ENCODE measurements at regions not wholly inside any gene's neighbourhood (a gene's known extent, or its start where the extent isn't known, plus 50 kb on each side); places are given as distances from the start of the nearest gene placed in this dataset.

GRCh38 chr3:187983484-187984124 lies 170.4 kb upstream of the LPP start:
- H3K4me1 ChIP-seq (ENCODE audit: insufficient read depth, insufficient read length) = no peaks in the 10 kb centered on the region
- no peaks in the 10 kb centered on the region for H3K27me3 ChIP-seq (ENCODE audit: insufficient read depth, insufficient read length)
- no peak overlapping the region for H3K4me3 ChIP-seq (ENCODE audit: insufficient read length, low read depth)
- no peak for DNase-seq (ENCODE audit: low read depth, low spot score)
- no peak overlapping the region for H3K9ac ChIP-seq (ENCODE audit: insufficient read length, low read depth)
- H3K36me3 ChIP-seq (ENCODE audit: insufficient read depth, insufficient read length, low read length) = no peaks in the 10 kb centered on the region
- no peaks in the 10 kb centered on the region for H3K9me3 ChIP-seq (ENCODE audit: insufficient read depth, low read length)
- TF ChIP-seq ZNF274 (IDR thresholded peaks at IDR 0.05; ENCODE audit: low read depth, low read length) (no peak), YY1 (IDR thresholded peaks at IDR 0.05; ENCODE audit: insufficient read depth, insufficient read length) (no peak), SUZ12 (IDR thresholded peaks at IDR 0.05; ENCODE audit: extremely low read depth, insufficient read depth, insufficient read length) (no peak)

- no peaks in the 10 kb centered on the region for H3K4me1 ChIP-seq (ENCODE audit: insufficient read depth, insufficient read length)
- no peaks in the 10 kb centered on the region for H3K36me3 ChIP-seq (ENCODE audit: insufficient read depth, insufficient read length, low read length)
- no peak overlapping the region for H3K4me3 ChIP-seq (ENCODE audit: insufficient read length, low read depth)
- no peak for DNase-seq (ENCODE audit: low read depth, low spot score)
- no peak for TF ChIP-seq ZNF274 (IDR thresholded peaks at IDR 0.05; ENCODE audit: low read depth, low read length)
- TF ChIP-seq YY1 (IDR thresholded peaks at IDR 0.05; ENCODE audit: insufficient read depth, insufficient read length) = no peak
- TF ChIP-seq SUZ12 (IDR thresholded peaks at IDR 0.05; ENCODE audit: extremely low read depth, insufficient read depth, insufficient read length) = no peak
- H3K9ac ChIP-seq (ENCODE audit: insufficient read length, low read depth) = no peak overlapping the region
- no peaks in the 10 kb centered on the region for H3K9me3 ChIP-seq (ENCODE audit: insufficient read depth, low read length)
- no peaks in the 10 kb centered on the region for H3K27me3 ChIP-seq (ENCODE audit: insufficient read depth, insufficient read length)
These were observed 168.3 kb upstream of the LPP start for GRCh38 chr3:187985647-187986046.

GRCh38 chr3:187986514-187986934 lies 167.4 kb upstream of the LPP start:
- Histone ChIP-seq H3K9me3 (ENCODE audit: insufficient read depth, low read length) (no peaks in the 10 kb centered on the region), H3K27me3 (ENCODE audit: insufficient read depth, insufficient read length) (no peaks in the 10 kb centered on the region), H3K9ac (ENCODE audit: insufficient read length, low read depth) (no peak overlapping the region), H3K4me1 (ENCODE audit: insufficient read depth, insufficient read length) (no peaks in the 10 kb centered on the region), H3K4me3 (ENCODE audit: insufficient read length, low read depth) (no peak overlapping the region), H3K36me3 (ENCODE audit: insufficient read depth, insufficient read length, low read length) (no peaks in the 10 kb centered on the region)
- TF ChIP-seq SUZ12 (IDR thresholded peaks at IDR 0.05; ENCODE audit: extremely low read depth, insufficient read depth, insufficient read length) (no peak), YY1 (IDR thresholded peaks at IDR 0.05; ENCODE audit: insufficient read depth, insufficient read length) (no peak), ZNF274 (IDR thresholded peaks at IDR 0.05; ENCODE audit: low read depth, low read length) (no peak)
- DNase-seq (ENCODE audit: low read depth, low spot score) = no peak

- H3K4me1 ChIP-seq (ENCODE audit: insufficient read depth, insufficient read length) = no peaks in the 10 kb centered on the region
- no peak for DNase-seq (ENCODE audit: low read depth, low spot score)
- no peak overlapping the region for H3K4me3 ChIP-seq (ENCODE audit: insufficient read length, low read depth)
- H3K9me3 ChIP-seq (ENCODE audit: insufficient read depth, low read length) = no peaks in the 10 kb centered on the region
- no peak overlapping the region for H3K9ac ChIP-seq (ENCODE audit: insufficient read length, low read depth)
- no peaks in the 10 kb centered on the region for H3K36me3 ChIP-seq (ENCODE audit: insufficient read depth, insufficient read length, low read length)
- no peaks in the 10 kb centered on the region for H3K27me3 ChIP-seq (ENCODE audit: insufficient read depth, insufficient read length)
- TF ChIP-seq ZNF274 (IDR thresholded peaks at IDR 0.05; ENCODE audit: low read depth, low read length) (no peak), YY1 (IDR thresholded peaks at IDR 0.05; ENCODE audit: insufficient read depth, insufficient read length) (no peak), SUZ12 (IDR thresholded peaks at IDR 0.05; ENCODE audit: extremely low read depth, insufficient read depth, insufficient read length) (no peak)
These were observed 166.8 kb upstream of the LPP start for GRCh38 chr3:187987187-187987586.

GRCh38 chr3:187987924-187988323 lies 166.0 kb upstream of the LPP start:
- DNase-seq (ENCODE audit: low read depth, low spot score) = no peak
- Histone ChIP-seq H3K27me3 (ENCODE audit: insufficient read depth, insufficient read length) (no peaks in the 10 kb centered on the region), H3K9me3 (ENCODE audit: insufficient read depth, low read length) (no peaks in the 10 kb centered on the region), H3K9ac (ENCODE audit: insufficient read length, low read depth) (no peak overlapping the region), H3K4me3 (ENCODE audit: insufficient read length, low read depth) (no peak overlapping the region), H3K36me3 (ENCODE audit: insufficient read depth, insufficient read length, low read length) (no peaks in the 10 kb centered on the region), H3K4me1 (ENCODE audit: insufficient read depth, insufficient read length) (no peaks in the 10 kb centered on the region)
- TF ChIP-seq YY1 (IDR thresholded peaks at IDR 0.05; ENCODE audit: insufficient read depth, insufficient read length) (no peak), SUZ12 (IDR thresholded peaks at IDR 0.05; ENCODE audit: extremely low read depth, insufficient read depth, insufficient read length) (no peak), ZNF274 (IDR thresholded peaks at IDR 0.05; ENCODE audit: low read depth, low read length) (no peak)

- Histone ChIP-seq H3K36me3 (ENCODE audit: insufficient read depth, insufficient read length, low read length) (no peaks in the 10 kb centered on the region), H3K9me3 (ENCODE audit: insufficient read depth, low read length) (no peaks in the 10 kb centered on the region), H3K27me3 (ENCODE audit: insufficient read depth, insufficient read length) (no peaks in the 10 kb centered on the region), H3K4me3 (ENCODE audit: insufficient read length, low read depth) (peak overlapping the region; percentile 0), H3K9ac (ENCODE audit: insufficient read length, low read depth) (no peak overlapping the region), H3K4me1 (ENCODE audit: insufficient read depth, insufficient read length) (no peaks in the 10 kb centered on the region)
- peak; percentile 90 for DNase-seq (ENCODE audit: low read depth, low spot score)
- TF ChIP-seq YY1 (IDR thresholded peaks at IDR 0.05; ENCODE audit: insufficient read depth, insufficient read length) (no peak), ZNF274 (IDR thresholded peaks at IDR 0.05; ENCODE audit: low read depth, low read length) (no peak), SUZ12 (IDR thresholded peaks at IDR 0.05; ENCODE audit: extremely low read depth, insufficient read depth, insufficient read length) (no peak)
These were observed 164.3 kb upstream of the LPP start for GRCh38 chr3:187989575-187990153.

GRCh38 chr3:187992609-187993008 lies 161.3 kb upstream of the LPP start:
- H3K4me3 ChIP-seq (ENCODE audit: insufficient read length, low read depth) = no peak overlapping the region
- DNase-seq (ENCODE audit: low read depth, low spot score) = no peak
- H3K9ac ChIP-seq (ENCODE audit: insufficient read length, low read depth) = no peak overlapping the region
- H3K4me1 ChIP-seq (ENCODE audit: insufficient read depth, insufficient read length) = no peaks in the 10 kb centered on the region
- TF ChIP-seq ZNF274 (IDR thresholded peaks at IDR 0.05; ENCODE audit: low read depth, low read length) = no peak
- no peak for TF ChIP-seq SUZ12 (IDR thresholded peaks at IDR 0.05; ENCODE audit: extremely low read depth, insufficient read depth, insufficient read length)
- no peak for TF ChIP-seq YY1 (IDR thresholded peaks at IDR 0.05; ENCODE audit: insufficient read depth, insufficient read length)
- H3K36me3 ChIP-seq (ENCODE audit: insufficient read depth, insufficient read length, low read length) = no peaks in the 10 kb centered on the region
- H3K27me3 ChIP-seq (ENCODE audit: insufficient read depth, insufficient read length) = no peaks in the 10 kb centered on the region
- no peaks in the 10 kb centered on the region for H3K9me3 ChIP-seq (ENCODE audit: insufficient read depth, low read length)
